ENCODE measurements at regions not wholly inside any gene's neighbourhood (a gene's known extent, or its start where the extent isn't known, plus 50 kb on each side); places are given as distances from the start of the nearest gene placed in this dataset.

GRCh38 chr2:221137385-221137784, 434.7 kb downstream of the EPHA4 start (continued):
- no peak for TF ChIP-seq ZNF512 (CRISPR knock-in tag; IDR thresholded peaks at IDR 0.05; ENCODE audit: borderline replicate concordance)
- no peak for TF ChIP-seq TP53 (CRISPR knock-in tag; IDR thresholded peaks at IDR 0.05)
- TF ChIP-seq CTCF (IDR thresholded peaks at IDR 0.05): no peak
- TF ChIP-seq JAZF1 (CRISPR knock-in tag; IDR thresholded peaks at IDR 0.05): no peak
- no peak for TF ChIP-seq ZNF219 (CRISPR knock-in tag; IDR thresholded peaks at IDR 0.05; ENCODE audit: borderline replicate concordance)
- TF ChIP-seq, protein P1, sequence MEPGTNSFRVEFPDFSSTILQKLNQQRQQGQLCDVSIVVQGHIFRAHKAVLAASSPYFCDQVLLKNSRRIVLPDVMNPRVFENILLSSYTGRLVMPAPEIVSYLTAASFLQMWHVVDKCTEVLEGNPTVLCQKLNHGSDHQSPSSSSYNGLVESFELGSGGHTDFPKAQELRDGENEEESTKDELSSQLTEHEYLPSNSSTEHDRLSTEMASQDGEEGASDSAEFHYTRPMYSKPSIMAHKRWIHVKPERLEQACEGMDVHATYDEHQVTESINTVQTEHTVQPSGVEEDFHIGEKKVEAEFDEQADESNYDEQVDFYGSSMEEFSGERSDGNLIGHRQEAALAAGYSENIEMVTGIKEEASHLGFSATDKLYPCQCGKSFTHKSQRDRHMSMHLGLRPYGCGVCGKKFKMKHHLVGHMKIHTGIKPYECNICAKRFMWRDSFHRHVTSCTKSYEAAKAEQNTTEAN (CRISPR knock-in tag; IDR thresholded peaks at IDR 0.05): no peak
- no peak for TF ChIP-seq E2F1 (CRISPR knock-in tag; IDR thresholded peaks at IDR 0.05)
- TF ChIP-seq, protein P2, sequence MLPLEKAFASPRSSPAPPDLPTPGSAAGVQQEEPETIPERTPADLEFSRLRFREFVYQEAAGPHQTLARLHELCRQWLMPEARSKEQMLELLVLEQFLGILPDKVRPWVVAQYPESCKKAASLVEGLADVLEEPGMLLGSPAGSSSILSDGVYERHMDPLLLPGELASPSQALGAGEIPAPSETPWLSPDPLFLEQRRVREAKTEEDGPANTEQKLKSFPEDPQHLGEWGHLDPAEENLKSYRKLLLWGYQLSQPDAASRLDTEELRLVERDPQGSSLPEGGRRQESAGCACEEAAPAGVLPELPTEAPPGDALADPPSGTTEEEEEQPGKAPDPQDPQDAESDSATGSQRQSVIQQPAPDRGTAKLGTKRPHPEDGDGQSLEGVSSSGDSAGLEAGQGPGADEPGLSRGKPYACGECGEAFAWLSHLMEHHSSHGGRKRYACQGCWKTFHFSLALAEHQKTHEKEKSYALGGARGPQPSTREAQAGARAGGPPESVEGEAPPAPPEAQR (CRISPR knock-in tag; IDR thresholded peaks at IDR 0.05): no peak

- ChIA-PET CTCF (no interaction called here), POLR2A (no interaction called here)
- H3K27ac Mint-ChIP-seq: no peak overlapping the region
- H3K27me3 Mint-ChIP-seq (ENCODE audit: low read depth): no peaks in the 10 kb centered on the region
- peaks cover 6% of the 10 kb centered on the region for H3K9me3 Mint-ChIP-seq
- ATAC-seq (no peak), DNase-seq (ENCODE audit: low spot score) (no peak)
- H3K4me3 Mint-ChIP-seq: no peak overlapping the region
- H3K36me3 Mint-ChIP-seq: no peaks in the 10 kb centered on the region
- H3K4me1 Mint-ChIP-seq: no peaks in the 10 kb centered on the region
- no peak for TF ChIP-seq GABPB1 (CRISPR knock-in tag; IDR thresholded peaks at IDR 0.05)
- TF ChIP-seq, protein P2 (CRISPR knock-in tag; IDR thresholded peaks at IDR 0.05): no peak
- TF ChIP-seq ZNF425 (CRISPR knock-in tag; conservative IDR thresholded peaks at IDR 0.05): no peak
- no peak for TF ChIP-seq AR (CRISPR knock-in tag; IDR thresholded peaks at IDR 0.05)
- no peak for TF ChIP-seq TEAD4 (CRISPR knock-in tag; IDR thresholded peaks at IDR 0.05)
- TF ChIP-seq NR2C2 (CRISPR knock-in tag; IDR thresholded peaks at IDR 0.05): no peak
- TF ChIP-seq NFATC4 (CRISPR knock-in tag; IDR thresholded peaks at IDR 0.05): no peak
- no peak for TF ChIP-seq SMAD3 (CRISPR knock-in tag; IDR thresholded peaks at IDR 0.05; ENCODE audit: borderline replicate concordance)
- no peak for TF ChIP-seq ETV6 (CRISPR knock-in tag; IDR thresholded peaks at IDR 0.05)
- no peak for TF ChIP-seq ZNF138 (CRISPR knock-in tag; conservative IDR thresholded peaks at IDR 0.05)
- no peak for TF ChIP-seq ZNF232 (CRISPR knock-in tag; IDR thresholded peaks at IDR 0.05)
- no peak for TF ChIP-seq ZNF317 (CRISPR knock-in tag; IDR thresholded peaks at IDR 0.05; ENCODE audit: borderline replicate concordance, low read depth)
- TF ChIP-seq ZNF671 (CRISPR knock-in tag; IDR thresholded peaks at IDR 0.05): no peak
- TF ChIP-seq, protein P3, sequence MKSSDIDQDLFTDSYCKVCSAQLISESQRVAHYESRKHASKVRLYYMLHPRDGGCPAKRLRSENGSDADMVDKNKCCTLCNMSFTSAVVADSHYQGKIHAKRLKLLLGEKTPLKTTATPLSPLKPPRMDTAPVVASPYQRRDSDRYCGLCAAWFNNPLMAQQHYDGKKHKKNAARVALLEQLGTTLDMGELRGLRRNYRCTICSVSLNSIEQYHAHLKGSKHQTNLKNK (CRISPR knock-in tag; IDR thresholded peaks at IDR 0.05): no peak
- TF ChIP-seq SMAD4 (CRISPR knock-in tag; IDR thresholded peaks at IDR 0.05): no peak
Measured at GRCh38 chr2:221142341-221142740, 429.8 kb downstream of the EPHA4 start.

All from WTC11 (cell line).